Middle frontal gyrus (tissue), 1 donor: ENCODE measurements at regions not wholly inside any gene's neighbourhood (a gene's known extent, or its start where the extent isn't known, plus 50 kb on each side); places are given as distances from the start of the nearest gene placed in this dataset.

Source experiments
- DNase-seq: peaks from one replicate; pipeline ENCODE4 v3.0.0-alpha.2; 2015; ENCODE audit warnings: low spot score; ENCODE audit errors: extremely low spot score

DNA sequence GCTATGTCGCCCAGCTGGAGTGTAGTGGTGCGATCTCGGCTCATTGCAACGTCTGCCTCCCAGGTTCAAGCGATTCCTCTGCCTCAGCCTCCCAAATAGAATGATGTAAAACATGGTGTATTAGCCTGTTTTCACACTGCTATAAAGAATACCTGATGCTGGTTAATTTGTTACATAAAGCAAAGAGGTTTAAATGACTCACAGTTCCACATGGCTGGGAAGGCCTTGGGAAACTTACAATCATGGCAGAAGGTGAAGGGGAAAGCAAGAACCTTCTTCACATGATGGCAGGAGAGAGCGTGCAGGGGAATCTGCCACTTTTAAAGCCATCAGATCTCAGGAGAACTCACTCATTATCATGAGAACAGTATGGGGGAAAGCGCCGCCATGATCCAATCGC lies 1191.8 kb downstream of the ARAP2 start:
- no peak for DNase-seq

GRCh38 chr4:35063031-35063570 lies 1181.2 kb downstream of the ARAP2 start:
- no peak for DNase-seq

DNA sequence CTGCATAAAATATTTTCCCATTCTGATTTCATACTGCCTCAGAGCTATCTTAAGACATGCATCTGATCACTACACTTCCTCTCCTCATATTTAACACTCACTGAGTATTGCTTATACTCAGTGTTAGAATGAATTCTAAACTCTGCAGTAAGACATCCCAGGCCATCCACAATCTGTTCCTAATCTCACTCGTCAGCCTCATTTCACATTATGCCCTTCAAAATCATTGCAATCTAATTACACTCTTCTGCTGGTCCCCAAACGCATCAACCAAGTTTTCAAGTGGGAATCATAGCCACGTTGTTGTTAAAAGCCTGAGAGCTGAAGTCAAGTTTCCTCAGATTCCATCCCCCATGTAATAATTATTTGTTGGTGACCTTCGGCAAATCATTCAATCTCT lies 1177.9 kb downstream of the ARAP2 start:
- no peak for DNase-seq

DNA sequence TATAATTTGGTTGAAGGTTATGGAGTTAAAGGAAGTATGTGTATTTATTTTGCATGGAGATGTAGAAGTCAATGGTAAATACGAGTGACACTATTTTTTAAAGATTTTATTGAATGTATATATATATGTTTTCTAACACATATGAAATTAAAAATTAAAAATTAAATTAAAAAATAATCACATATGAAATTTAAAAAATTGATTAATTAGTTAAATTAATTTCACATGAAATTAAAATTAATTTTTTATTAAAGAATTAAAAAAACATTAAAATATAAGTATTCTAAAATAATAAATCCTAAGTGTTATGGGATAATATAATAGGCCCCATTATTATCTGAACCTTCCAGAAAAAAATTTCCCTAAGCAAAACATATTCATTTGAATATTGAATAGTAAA lies 1163.5 kb downstream of the ARAP2 start:
- DNase-seq = no peak

GRCh38 chr4:35087218-35087617 lies 1157.1 kb downstream of the ARAP2 start:
- DNase-seq = no peak

GRCh38 chr4:35100932-35101331 lies 1143.4 kb downstream of the ARAP2 start:
- DNase-seq = no peak

DNA sequence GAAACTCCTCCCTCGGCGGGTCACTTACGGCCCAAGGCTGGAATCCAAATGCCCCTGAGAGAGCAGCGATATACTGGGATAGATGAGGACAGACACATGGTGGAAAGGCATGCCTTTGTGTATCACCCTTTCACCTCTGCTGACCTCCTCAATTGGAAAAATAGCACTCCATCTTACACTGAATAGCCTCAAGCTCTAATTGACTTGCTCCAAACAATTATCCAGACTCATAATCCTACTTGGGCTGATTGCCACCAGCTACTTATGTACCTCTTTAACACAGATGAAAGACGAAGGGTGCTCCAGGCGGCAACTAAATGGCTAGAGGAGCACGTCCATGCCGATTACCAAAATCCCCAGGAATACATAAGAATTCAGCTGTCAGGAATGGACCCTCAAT lies 1142.2 kb downstream of the ARAP2 start:
- DNase-seq = no peak

- DNase-seq = no peak
These were observed 1138.8 kb downstream of the ARAP2 start for GRCh38 chr4:35105486-35105885.

DNA sequence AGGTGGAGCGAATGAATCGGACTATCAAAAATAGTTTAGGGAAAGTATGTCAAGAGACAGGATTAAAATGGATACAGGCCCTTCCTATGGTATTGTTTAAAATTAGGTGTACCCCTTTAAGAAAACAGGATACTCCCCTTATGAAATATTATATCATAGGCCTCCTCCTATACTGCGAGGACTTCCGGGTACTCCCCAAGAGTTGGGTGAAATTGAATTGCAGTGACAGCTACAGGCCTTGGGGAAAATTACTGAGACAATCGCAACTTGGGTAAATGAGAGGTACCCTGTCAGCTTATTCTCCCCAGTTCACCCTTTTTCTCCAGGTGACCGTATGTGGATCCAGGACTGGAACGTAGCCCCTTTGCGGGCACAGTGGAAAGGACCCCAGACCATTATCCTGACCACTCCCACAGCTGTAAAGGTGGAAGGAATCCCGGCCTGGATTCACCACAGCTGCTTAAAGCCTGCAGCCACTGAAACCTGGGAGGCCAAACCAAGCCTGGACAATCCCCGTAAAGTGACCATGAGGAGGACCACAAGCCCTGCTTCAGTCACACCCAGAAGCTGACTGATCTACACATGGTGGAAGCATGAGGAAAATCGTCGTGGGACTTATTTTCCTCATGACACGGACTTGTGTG lies 1138.1 kb downstream of the ARAP2 start:
- no peak for DNase-seq

GRCh38 chr4:35124106-35124505 lies 1120.2 kb downstream of the ARAP2 start:
- DNase-seq = no peak

- DNase-seq = no peak
These were observed 1118.2 kb downstream of the ARAP2 start for GRCh38 chr4:35125995-35126712.

DNA sequence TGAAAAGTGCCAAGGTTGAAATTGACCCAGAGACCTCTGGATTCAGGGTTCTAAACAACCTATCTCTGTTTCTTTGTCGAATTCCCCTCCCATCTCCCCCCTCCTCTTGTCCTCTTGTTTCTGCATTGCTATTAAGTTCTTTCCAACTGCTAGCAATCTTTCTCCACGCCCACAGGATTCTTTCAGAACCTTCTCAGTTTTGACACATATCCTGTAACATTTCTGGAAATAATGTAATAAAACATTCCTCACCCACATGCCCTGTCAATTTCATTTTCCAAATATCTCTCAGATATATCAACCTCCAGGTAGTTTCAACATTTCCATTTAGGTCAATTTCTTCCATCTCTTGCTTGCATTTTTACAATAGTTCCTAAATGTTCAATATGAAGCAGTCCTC lies 1105.9 kb downstream of the ARAP2 start:
- no peak for DNase-seq

GRCh38 chr4:35147761-35148160 lies 1096.6 kb downstream of the ARAP2 start:
- no peak for DNase-seq

- DNase-seq = no peak
These were observed 1092.3 kb downstream of the ARAP2 start for GRCh38 chr4:35151816-35152572.

- DNase-seq = no peak
These were observed 1081.1 kb downstream of the ARAP2 start for GRCh38 chr4:35163168-35163567.

- DNase-seq = no peak
These were observed 1080.3 kb downstream of the ARAP2 start for GRCh38 chr4:35164063-35164462.

DNA sequence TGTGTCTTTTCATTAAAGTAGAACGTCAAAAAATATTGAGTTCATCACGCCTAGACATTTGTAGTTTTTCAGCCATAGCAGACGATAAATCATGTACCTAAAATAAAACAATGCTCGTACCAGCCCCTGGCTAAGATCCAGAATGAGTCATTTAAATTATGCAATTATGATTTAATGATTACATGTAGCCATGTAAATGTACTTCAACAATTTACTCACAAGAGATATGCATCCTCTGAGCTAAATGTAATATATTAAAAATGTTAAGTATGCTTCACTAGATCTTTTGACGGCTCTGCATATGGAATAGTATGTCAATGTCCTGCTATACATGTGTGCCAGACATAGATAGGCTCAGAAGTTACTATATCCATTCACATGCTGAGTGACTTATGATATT lies 1077.8 kb downstream of the ARAP2 start:
- no peak for DNase-seq

DNA sequence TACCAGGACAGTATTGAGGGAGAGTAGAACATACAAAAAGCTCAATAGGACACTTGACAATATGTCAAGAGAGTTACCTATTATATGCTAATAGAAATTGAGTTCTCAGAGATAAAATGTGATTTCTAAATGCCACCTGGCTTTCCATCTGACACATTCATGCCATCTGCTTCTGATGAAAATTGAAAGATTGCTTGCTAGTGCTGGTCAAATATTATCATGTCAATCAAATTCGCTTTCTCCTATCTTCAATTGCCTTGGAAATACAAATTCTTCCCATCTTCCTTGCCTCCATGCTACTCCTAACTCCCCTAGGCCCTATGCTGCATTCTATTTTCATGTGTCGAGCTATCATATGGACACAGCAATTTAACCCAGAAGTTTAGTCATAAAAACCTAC lies 1076.9 kb downstream of the ARAP2 start:
- DNase-seq = no peak

GRCh38 chr4:35175487-35175886 lies 1068.8 kb downstream of the ARAP2 start:
- DNase-seq = no peak

GRCh38 chr4:35175894-35176293 lies 1068.4 kb downstream of the ARAP2 start:
- no peak for DNase-seq

DNA sequence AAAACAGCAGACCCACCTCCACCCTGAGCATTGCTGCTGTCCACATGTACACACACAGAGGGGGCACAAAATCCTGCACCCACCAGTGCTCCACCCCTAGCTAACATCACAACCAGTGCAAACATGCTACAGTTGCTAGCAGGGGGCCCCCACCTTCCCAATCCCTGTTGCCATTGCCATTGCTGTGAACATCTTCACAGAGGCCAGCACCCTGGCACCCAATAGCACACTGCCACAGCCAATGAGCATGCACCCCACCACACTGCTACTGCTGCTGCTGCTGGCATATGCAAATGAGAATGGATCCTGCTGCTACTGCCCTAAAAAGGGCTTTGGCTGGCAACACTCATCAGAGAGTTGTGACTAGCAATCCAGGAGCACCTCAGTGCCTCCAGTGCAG lies 1061.9 kb downstream of the ARAP2 start:
- DNase-seq = no peak

DNA sequence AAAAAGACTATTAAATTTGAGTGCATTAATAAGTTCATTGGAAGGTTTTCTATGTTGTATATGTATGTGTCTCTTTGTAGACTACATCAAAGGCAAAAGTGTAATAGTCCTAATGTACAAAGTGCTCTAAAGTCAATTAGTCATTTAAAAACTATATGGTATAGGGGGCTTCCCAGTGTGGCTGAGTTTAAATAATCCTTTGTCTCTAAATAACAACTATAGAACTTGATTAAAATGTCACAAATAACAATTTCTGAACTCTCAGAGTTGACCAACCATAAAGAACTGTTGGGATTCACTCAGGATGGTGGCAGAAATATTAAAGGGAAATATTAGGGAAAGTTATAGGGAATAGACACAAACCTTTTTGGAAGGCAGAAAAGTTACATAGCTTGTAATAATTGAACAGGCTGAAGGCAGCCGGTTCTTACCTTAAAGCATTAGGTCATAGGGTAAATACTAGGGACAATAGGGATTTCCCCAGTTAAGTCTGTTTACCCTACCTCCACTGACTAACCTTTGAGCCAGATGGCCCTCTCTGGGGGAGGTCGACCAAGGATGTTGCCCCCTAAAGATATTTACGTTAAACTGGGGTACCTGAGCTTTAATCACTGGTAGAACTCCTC lies 1054.2 kb downstream of the ARAP2 start:
- no peak for DNase-seq
